GM18507 (cell line): ENCODE measurements at regions not wholly inside any gene's neighbourhood (a gene's known extent, or its start where the extent isn't known, plus 50 kb on each side); places are given as distances from the start of the nearest gene placed in this dataset.
A peak's percentile ranks its signal among the peaks of the same experiment; 100 is the strongest.
"Not testable (repeated sequence)": the region's sequence is repeated elsewhere in the genome, so short reads cannot be mapped to it uniquely, and the experiment has no call there.

Experiments used
- DNase-seq: peaks from one replicate; pipeline ENCODE4 v3.0.0; 2011; ENCODE audit warnings: low read depth; ENCODE audit not compliant: insufficient read length; ENCODE audit errors: extremely low spot score
- FAIRE-seq: peaks from 2 replicates; lab custom pipeline; 2011; peaks lifted over from hg19 to GRCh38; lab: Jason Lieb, UNC

GRCh38 chr13:103625194-103625593 is 559.0 kb upstream of the SLC10A2 start:
- no peak for FAIRE-seq
- no peak for DNase-seq

GRCh38 chr13:103618151-103618550 is 551.9 kb upstream of the SLC10A2 start:
- FAIRE-seq (no peak), DNase-seq (no peak)

- FAIRE-seq, result no peak
- DNase-seq, result no peak
These were observed 549.6 kb upstream of the SLC10A2 start for GRCh38 chr13:103615771-103616170.

GRCh38 chr13:103614761-103615160 is 548.5 kb upstream of the SLC10A2 start:
- no peak for FAIRE-seq
- DNase-seq, result no peak

GRCh38 chr13:103607995-103608394 is 541.8 kb upstream of the SLC10A2 start:
- DNase-seq, result no peak
- peak; percentile 66 for FAIRE-seq

- DNase-seq, result no peak
- FAIRE-seq, result no peak
These were observed 539.5 kb upstream of the SLC10A2 start for GRCh38 chr13:103605546-103606326.

- FAIRE-seq, DNase-seq: not testable (repeated sequence)
These were observed 533.7 kb upstream of the SLC10A2 start for GRCh38 chr13:103599870-103600269.

- DNase-seq, result no peak
These were observed 532.5 kb upstream of the SLC10A2 start for GRCh38 chr13:103598671-103599070.

GRCh38 chr13:103573446-103573845 is 507.2 kb upstream of the SLC10A2 start:
- no peak for FAIRE-seq
- DNase-seq, result no peak

More at GRCh38 chr13:103598671-103599070, 532.5 kb upstream of the SLC10A2 start:
- no peak for FAIRE-seq

GRCh38 chr13:103568314-103568713 is 502.1 kb upstream of the SLC10A2 start:
- FAIRE-seq (no peak), DNase-seq (no peak)

- DNase-seq (no peak), FAIRE-seq (no peak)
These were observed 491.7 kb upstream of the SLC10A2 start for GRCh38 chr13:103557878-103558277.

GRCh38 chr13:103556681-103557080 is 490.5 kb upstream of the SLC10A2 start:
- DNase-seq (no peak), FAIRE-seq (no peak)

GRCh38 chr13:103547914-103548313 is 481.7 kb upstream of the SLC10A2 start:
- FAIRE-seq (no peak), DNase-seq (no peak)

- DNase-seq (no peak), FAIRE-seq (no peak)
These were observed 480.1 kb upstream of the SLC10A2 start for GRCh38 chr13:103546271-103546670.

GRCh38 chr13:103542648-103543047 is 476.4 kb upstream of the SLC10A2 start:
- DNase-seq (no peak), FAIRE-seq (no peak)

- no peak for DNase-seq
- no peak for FAIRE-seq
These were observed 474.2 kb upstream of the SLC10A2 start for GRCh38 chr13:103540382-103540765.

GRCh38 chr13:103539721-103540381 is 473.6 kb upstream of the SLC10A2 start:
- FAIRE-seq, result no peak
- DNase-seq, result no peak

- no peak for DNase-seq
- FAIRE-seq, result peak; percentile 33
These were observed 473.0 kb upstream of the SLC10A2 start for GRCh38 chr13:103539265-103539664.

GRCh38 chr13:103537616-103538015 is 471.4 kb upstream of the SLC10A2 start:
- FAIRE-seq (no peak), DNase-seq (no peak)

- no peak for FAIRE-seq
- no peak for DNase-seq
These were observed 465.1 kb upstream of the SLC10A2 start for GRCh38 chr13:103531278-103531677.

- no peak for FAIRE-seq
These were observed 462.2 kb upstream of the SLC10A2 start for GRCh38 chr13:103528437-103528836.

More at GRCh38 chr13:103528437-103528836, 462.2 kb upstream of the SLC10A2 start:
- DNase-seq, result no peak
